GM13976 (cell line): ENCODE measurements at regions not wholly inside any gene's neighbourhood (a gene's known extent, or its start where the extent isn't known, plus 50 kb on each side); places are given as distances from the start of the nearest gene placed in this dataset.

Experiments used
- DNase-seq: peaks from one replicate; pipeline ENCODE4 v3.0.0; 2012; ENCODE audit warnings: low spot score
- CTCF ChIP-seq: IDR thresholded peaks from 2 replicates; pipeline ENCODE4 v1.5.1; 2012; ENCODE audit warnings: borderline replicate concordance, mild to moderate bottlenecking; ENCODE audit not compliant: insufficient read depth; ENCODE audit errors: extremely low read depth, missing control alignments, control extremely low read depth
- in situ Hi-C: fragments of 300-500 bp; cut with MboI; formaldehyde crosslinking; loops from one replicate; pipeline ENCODE4 v1.12.0; 2022; ENCODE audit warnings: low sequenced_read_pairs, mixed read lengths, inconsistent platforms; ENCODE audit not compliant: unreplicated experiment

DNA sequence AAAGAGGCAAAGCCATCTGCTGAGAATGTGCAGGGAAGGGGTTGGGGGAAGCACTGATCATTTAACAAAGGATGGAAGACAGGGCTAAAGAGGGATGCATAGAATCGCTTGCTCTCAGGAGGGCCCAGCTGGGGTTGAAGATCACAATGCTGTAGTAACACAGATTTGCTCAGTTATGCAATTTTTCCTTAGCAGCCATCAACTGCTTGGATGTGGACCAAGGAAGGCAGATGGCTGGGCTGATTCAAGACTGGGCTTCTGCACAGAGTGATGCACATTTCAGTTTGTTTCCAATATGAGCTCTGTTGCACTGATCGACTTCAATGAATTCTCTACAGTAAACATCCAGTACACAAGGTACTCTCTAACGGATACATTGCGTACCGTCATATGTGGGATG is 127.8 kb upstream of the TBL1X start:
- no peak for TF ChIP-seq CTCF
- in situ Hi-C loops: loop anchor here (25.0 kb wide), 1 partner anchor 350 kb away; no protein-coding TSS in a partner anchor
- no peak for DNase-seq

- in situ Hi-C loops: loop anchor here (25.0 kb wide), 1 partner anchor 348 kb away; no protein-coding TSS in a partner anchor
- DNase-seq: no peak
- no peak for TF ChIP-seq CTCF
Observed at GRCh38 chrX:9338986-9339385, 125.9 kb upstream of the TBL1X start.

GRCh38 chrX:9339603-9340491 is 125.0 kb upstream of the TBL1X start:
- in situ Hi-C loops: loop anchor here (25.0 kb wide), 1 partner anchor 347 kb away; no protein-coding TSS in a partner anchor
- no peak for DNase-seq
- no peak for TF ChIP-seq CTCF

- in situ Hi-C loops: loop anchor here (25.0 kb wide), 1 partner anchor 347 kb away; no protein-coding TSS in a partner anchor
- TF ChIP-seq CTCF: no peak
- peak; percentile 40 for DNase-seq
Observed at GRCh38 chrX:9340598-9341290, 124.1 kb upstream of the TBL1X start.

DNA sequence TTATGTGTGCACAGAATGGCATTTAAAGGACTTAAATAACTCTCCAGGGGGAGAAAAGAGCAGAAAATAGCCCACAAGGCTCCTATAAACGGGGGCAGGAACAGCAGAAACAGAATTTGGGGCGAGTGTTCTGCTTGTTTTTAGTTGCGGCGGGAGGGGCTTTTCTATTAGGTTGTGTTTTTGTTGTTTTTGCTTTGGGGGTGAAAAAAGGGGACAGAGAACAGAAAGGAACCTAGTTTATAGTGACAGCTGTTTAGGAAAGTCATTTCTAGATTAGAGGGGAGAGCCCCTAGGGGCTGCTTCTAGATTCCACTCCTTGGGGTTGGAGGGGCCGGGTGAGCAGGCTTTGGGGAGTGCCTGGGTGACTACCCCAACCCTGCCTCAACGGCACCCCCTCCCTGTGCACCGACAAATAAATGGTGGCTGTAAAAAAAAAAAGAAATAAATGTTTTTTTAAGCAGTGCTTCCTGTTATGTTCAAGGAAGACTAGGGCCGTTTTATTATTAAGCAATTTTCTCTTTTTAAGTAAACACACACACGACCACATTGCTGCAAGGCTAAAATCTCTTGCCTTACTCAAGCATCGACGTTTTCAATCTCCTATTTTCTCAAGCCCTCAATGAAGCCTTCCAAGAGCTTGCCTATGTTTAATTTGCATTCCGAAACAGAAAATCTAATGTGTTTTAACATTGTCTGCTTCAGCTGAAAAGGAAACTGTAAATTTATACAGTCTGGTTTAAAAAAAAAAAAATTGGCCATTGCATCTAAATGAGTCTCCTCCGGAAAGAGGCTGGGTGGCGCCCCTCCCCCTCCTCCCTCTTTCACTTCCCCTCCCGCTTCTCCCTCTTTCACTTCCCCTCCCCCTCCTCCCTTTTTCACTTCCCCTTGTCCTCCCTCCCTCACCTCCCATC is 123.3 kb upstream of the TBL1X start:
- DNase-seq: peak; percentile 76
- in situ Hi-C loops: loop anchor here (25.0 kb wide), 1 partner anchor 346 kb away; no protein-coding TSS in a partner anchor
- TF ChIP-seq CTCF: no peak
